ENCODE measurements at regions not wholly inside any gene's neighbourhood (a gene's known extent, or its start where the extent isn't known, plus 50 kb on each side); places are given as distances from the start of the nearest gene placed in this dataset.

DNA sequence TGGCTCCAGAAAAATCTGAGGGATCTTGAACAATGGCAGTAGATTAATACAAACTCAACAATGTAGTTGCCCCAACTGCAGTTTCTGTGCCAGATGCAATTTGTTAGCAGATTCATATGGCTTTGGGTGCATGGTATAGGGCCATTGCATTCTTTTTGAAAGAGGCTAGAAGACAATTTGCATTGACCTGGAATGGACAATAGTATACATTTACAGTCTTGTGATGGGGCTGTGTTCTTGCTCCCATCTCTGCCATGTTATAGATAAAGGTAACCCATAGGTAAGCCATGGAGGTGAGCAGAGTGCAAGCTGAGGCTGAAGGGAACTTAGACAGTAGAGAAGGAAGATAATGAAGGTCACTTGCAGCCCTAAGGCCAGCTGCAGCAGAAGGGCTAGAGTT lies 50.1 kb upstream of the DIO3 start:
- Histone ChIP-seq H3K4me1 (no peaks in the 10 kb centered on the region), H3K9me3 (no peaks in the 10 kb centered on the region), H3K27ac (no peak overlapping the region), H3K36me3 (no peaks in the 10 kb centered on the region), H3K27me3 (no peaks in the 10 kb centered on the region), H3K4me3 (no peak overlapping the region)
- no peak for DNase-seq (ENCODE audit: low spot score)
- TF ChIP-seq, protein P1, sequence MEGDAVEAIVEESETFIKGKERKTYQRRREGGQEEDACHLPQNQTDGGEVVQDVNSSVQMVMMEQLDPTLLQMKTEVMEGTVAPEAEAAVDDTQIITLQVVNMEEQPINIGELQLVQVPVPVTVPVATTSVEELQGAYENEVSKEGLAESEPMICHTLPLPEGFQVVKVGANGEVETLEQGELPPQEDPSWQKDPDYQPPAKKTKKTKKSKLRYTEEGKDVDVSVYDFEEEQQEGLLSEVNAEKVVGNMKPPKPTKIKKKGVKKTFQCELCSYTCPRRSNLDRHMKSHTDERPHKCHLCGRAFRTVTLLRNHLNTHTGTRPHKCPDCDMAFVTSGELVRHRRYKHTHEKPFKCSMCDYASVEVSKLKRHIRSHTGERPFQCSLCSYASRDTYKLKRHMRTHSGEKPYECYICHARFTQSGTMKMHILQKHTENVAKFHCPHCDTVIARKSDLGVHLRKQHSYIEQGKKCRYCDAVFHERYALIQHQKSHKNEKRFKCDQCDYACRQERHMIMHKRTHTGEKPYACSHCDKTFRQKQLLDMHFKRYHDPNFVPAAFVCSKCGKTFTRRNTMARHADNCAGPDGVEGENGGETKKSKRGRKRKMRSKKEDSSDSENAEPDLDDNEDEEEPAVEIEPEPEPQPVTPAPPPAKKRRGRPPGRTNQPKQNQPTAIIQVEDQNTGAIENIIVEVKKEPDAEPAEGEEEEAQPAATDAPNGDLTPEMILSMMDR (IDR thresholded peaks at IDR 0.05): no peak

MicroRNAs in the stretch of these regions (microRNA counts, 767-probe panel; counts per million panel counts)
- microRNA hsa-miR-1185-5p (0 to 1,744 counts per million in 2 donors), microRNA hsa-miR-1193 (0 to 31.0 counts per million in 2 donors), microRNA hsa-miR-1197 (0 to 31.0 counts per million in 2 donors), microRNA hsa-miR-134 (0 to 1,937 counts per million in 2 donors), microRNA hsa-miR-154-5p (0 to 2,023 counts per million in 2 donors), microRNA hsa-miR-299-3p (0 to 1,992 counts per million in 2 donors), microRNA hsa-miR-299-5p (0 to 1,589 counts per million in 2 donors), microRNA hsa-miR-300 (0 counts per million in 2 donors), microRNA hsa-miR-323a-3p (0 to 1,589 counts per million in 2 donors), microRNA hsa-miR-323a-5p (0 to 31.0 counts per million in 2 donors), microRNA hsa-miR-323b-3p (0 to 31.0 counts per million in 2 donors), microRNA hsa-miR-323b-5p (0 to 31.0 counts per million in 2 donors), microRNA hsa-miR-329 (0 to 697 counts per million in 2 donors), microRNA hsa-miR-369-3p (0 to 1,658 counts per million in 2 donors), microRNA hsa-miR-369-5p (0 to 1,434 counts per million in 2 donors), microRNA hsa-miR-376a-3p (3,053 to 5,404 counts per million in 2 donors), microRNA hsa-miR-376b (0 to 2,023 counts per million in 2 donors), microRNA hsa-miR-376c (0 to 2,340 counts per million in 2 donors), microRNA hsa-miR-377-3p (0 to 1,767 counts per million in 2 donors), microRNA hsa-miR-379-5p (0 to 2,387 counts per million in 2 donors), microRNA hsa-miR-380-3p (0 to 1,279 counts per million in 2 donors), microRNA hsa-miR-381 (0 to 1,387 counts per million in 2 donors), microRNA hsa-miR-382-5p (2,782 to 5,475 counts per million in 2 donors), microRNA hsa-miR-409-3p (0 to 2,534 counts per million in 2 donors), microRNA hsa-miR-409-5p (0 to 1,139 counts per million in 2 donors), microRNA hsa-miR-410 (0 to 2,139 counts per million in 2 donors), microRNA hsa-miR-411-5p (0 to 2,480 counts per million in 2 donors), microRNA hsa-miR-412 (0 to 2,123 counts per million in 2 donors), microRNA hsa-miR-485-3p (2,441 to 2,970 counts per million in 2 donors), microRNA hsa-miR-485-5p (0 to 2,054 counts per million in 2 donors), microRNA hsa-miR-487a (0 to 1,860 counts per million in 2 donors), microRNA hsa-miR-487b (0 to 2,348 counts per million in 2 donors), microRNA hsa-miR-494 (0 to 2,387 counts per million in 2 donors), microRNA hsa-miR-495 (0 to 2,798 counts per million in 2 donors), microRNA hsa-miR-496 (0 to 31.0 counts per million in 2 donors), microRNA hsa-miR-539-5p (0 to 31.0 counts per million in 2 donors), microRNA hsa-miR-541-3p (0 to 2,007 counts per million in 2 donors), microRNA hsa-miR-543 (0 to 2,201 counts per million in 2 donors), microRNA hsa-miR-544a (0 to 2,123 counts per million in 2 donors), microRNA hsa-miR-654-3p (0 to 1,387 counts per million in 2 donors), microRNA hsa-miR-654-5p (0 counts per million in 2 donors), microRNA hsa-miR-655 (0 to 1,062 counts per million in 2 donors), microRNA hsa-miR-656 (0 to 1,813 counts per million in 2 donors), microRNA hsa-miR-668 (0 to 31.0 counts per million in 2 donors), microRNA hsa-miR-758 (0 to 2,085 counts per million in 2 donors), microRNA hsa-miR-889 (0 to 1,658 counts per million in 2 donors)

Small RNAs in the stretch of these regions (microRNA-seq; reads per million reads assigned to microRNA genes)
- gene MIR1185-1 (ENCODE audit: borderline number of aligned reads in 2 of 2, borderline replicate concordance in 1 of 2): 6.4 to 24.7 reads per million in 2 donors
- gene MIR1185-2 (ENCODE audit: borderline number of aligned reads in 2 of 2, borderline replicate concordance in 1 of 2): 0 to 0.71 reads per million in 2 donors
- gene MIR1193 (ENCODE audit: borderline number of aligned reads in 2 of 2, borderline replicate concordance in 1 of 2): 0 reads per million in 2 donors
- gene MIR1197 (ENCODE audit: borderline number of aligned reads in 2 of 2, borderline replicate concordance in 1 of 2): 0 to 0.71 reads per million in 2 donors
- 75.8 to 107 reads per million in 2 donors for gene MIR134 (ENCODE audit: borderline number of aligned reads in 2 of 2, borderline replicate concordance in 1 of 2)
- gene MIR154 (ENCODE audit: borderline number of aligned reads in 2 of 2, borderline replicate concordance in 1 of 2): 79.2 to 103 reads per million in 2 donors
- 75.8 to 77.1 reads per million in 2 donors for gene MIR299 (ENCODE audit: borderline number of aligned reads in 2 of 2, borderline replicate concordance in 1 of 2)
- gene MIR300 (ENCODE audit: borderline number of aligned reads in 2 of 2, borderline replicate concordance in 1 of 2): 0 reads per million in 2 donors
- gene MIR323A (ENCODE audit: borderline number of aligned reads in 2 of 2, borderline replicate concordance in 1 of 2): 24.1 to 24.7 reads per million in 2 donors
- 2.1 to 2.8 reads per million in 2 donors for gene MIR323B (ENCODE audit: borderline number of aligned reads in 2 of 2, borderline replicate concordance in 1 of 2)
- gene MIR329-1 (ENCODE audit: borderline number of aligned reads in 2 of 2, borderline replicate concordance in 1 of 2): 0 reads per million in 2 donors
- 0 reads per million in 2 donors for gene MIR329-2 (ENCODE audit: borderline number of aligned reads in 2 of 2, borderline replicate concordance in 1 of 2)
- gene MIR369 (ENCODE audit: borderline number of aligned reads in 2 of 2, borderline replicate concordance in 1 of 2): 264 to 370 reads per million in 2 donors
- 1.4 reads per million in 2 donors for gene MIR376A1 (ENCODE audit: borderline number of aligned reads in 2 of 2, borderline replicate concordance in 1 of 2)
- 0.71 reads per million in 2 donors for gene MIR376A2 (ENCODE audit: borderline number of aligned reads in 2 of 2, borderline replicate concordance in 1 of 2)
- gene MIR376B (ENCODE audit: borderline number of aligned reads in 2 of 2, borderline replicate concordance in 1 of 2): 8.5 to 22.6 reads per million in 2 donors
- 641 to 659 reads per million in 2 donors for gene MIR376C (ENCODE audit: borderline number of aligned reads in 2 of 2, borderline replicate concordance in 1 of 2)
- 15.6 to 25.5 reads per million in 2 donors for gene MIR377 (ENCODE audit: borderline number of aligned reads in 2 of 2, borderline replicate concordance in 1 of 2)
- gene MIR379 (ENCODE audit: borderline number of aligned reads in 2 of 2, borderline replicate concordance in 1 of 2): 269 to 277 reads per million in 2 donors
- 1.4 to 2.1 reads per million in 2 donors for gene MIR380 (ENCODE audit: borderline number of aligned reads in 2 of 2, borderline replicate concordance in 1 of 2)
- 65.9 to 92.6 reads per million in 2 donors for gene MIR381 (ENCODE audit: borderline number of aligned reads in 2 of 2, borderline replicate concordance in 1 of 2)
- gene MIR382 (ENCODE audit: borderline number of aligned reads in 2 of 2, borderline replicate concordance in 1 of 2): 306 to 464 reads per million in 2 donors
- gene MIR409 (ENCODE audit: borderline number of aligned reads in 2 of 2, borderline replicate concordance in 1 of 2): 237 to 646 reads per million in 2 donors
- gene MIR411 (ENCODE audit: borderline number of aligned reads in 2 of 2, borderline replicate concordance in 1 of 2): 527 to 709 reads per million in 2 donors
- gene MIR412 (ENCODE audit: borderline number of aligned reads in 2 of 2, borderline replicate concordance in 1 of 2): 4.2 to 6.4 reads per million in 2 donors
- 16.3 to 18.4 reads per million in 2 donors for gene MIR485 (ENCODE audit: borderline number of aligned reads in 2 of 2, borderline replicate concordance in 1 of 2)
- 24.7 to 28.3 reads per million in 2 donors for gene MIR487A (ENCODE audit: borderline number of aligned reads in 2 of 2, borderline replicate concordance in 1 of 2)
- gene MIR487B (ENCODE audit: borderline number of aligned reads in 2 of 2, borderline replicate concordance in 1 of 2): 642 to 817 reads per million in 2 donors
- 77.1 to 94.9 reads per million in 2 donors for gene MIR494 (ENCODE audit: borderline number of aligned reads in 2 of 2, borderline replicate concordance in 1 of 2)
- 17.0 to 17.7 reads per million in 2 donors for gene MIR495 (ENCODE audit: borderline number of aligned reads in 2 of 2, borderline replicate concordance in 1 of 2)
- 1.4 to 2.1 reads per million in 2 donors for gene MIR496 (ENCODE audit: borderline number of aligned reads in 2 of 2, borderline replicate concordance in 1 of 2)
- gene MIR539 (ENCODE audit: borderline number of aligned reads in 2 of 2, borderline replicate concordance in 1 of 2): 14.2 to 26.9 reads per million in 2 donors
- 0 to 0.71 reads per million in 2 donors for gene MIR541 (ENCODE audit: borderline number of aligned reads in 2 of 2, borderline replicate concordance in 1 of 2)
- gene MIR543 (ENCODE audit: borderline number of aligned reads in 2 of 2, borderline replicate concordance in 1 of 2): 24.1 to 27.6 reads per million in 2 donors
- gene MIR544A (ENCODE audit: borderline number of aligned reads in 2 of 2, borderline replicate concordance in 1 of 2): 0 reads per million in 2 donors
- gene MIR654 (ENCODE audit: borderline number of aligned reads in 2 of 2, borderline replicate concordance in 1 of 2): 30.5 to 46.0 reads per million in 2 donors
- 2.1 to 4.2 reads per million in 2 donors for gene MIR655 (ENCODE audit: borderline number of aligned reads in 2 of 2, borderline replicate concordance in 1 of 2)
- gene MIR656 (ENCODE audit: borderline number of aligned reads in 2 of 2, borderline replicate concordance in 1 of 2): 4.2 to 5.7 reads per million in 2 donors
- 1.4 reads per million in 2 donors for gene MIR668 (ENCODE audit: borderline number of aligned reads in 2 of 2, borderline replicate concordance in 1 of 2)
- gene MIR758 (ENCODE audit: borderline number of aligned reads in 2 of 2, borderline replicate concordance in 1 of 2): 2.1 reads per million in 2 donors
- gene MIR889 (ENCODE audit: borderline number of aligned reads in 2 of 2, borderline replicate concordance in 1 of 2): 30.5 to 36.8 reads per million in 2 donors

All from right atrium auricular region (tissue), 2 donors.